ENCODE measurements at regions not wholly inside any gene's neighbourhood (a gene's known extent, or its start where the extent isn't known, plus 50 kb on each side); places are given as distances from the start of the nearest gene placed in this dataset.

GRCh38 chr11:80083531-80083951, 642.7 kb upstream of the TENM4 start:
- no peak for TF ChIP-seq EZH2 (IDR thresholded peaks at IDR 0.05; ENCODE audit: borderline replicate concordance, low read length)
- no peak for TF ChIP-seq CTCF (conservative IDR thresholded peaks at IDR 0.05 in 1 of 2, IDR thresholded peaks at IDR 0.05 in 1 of 2; ENCODE audit: extremely low read depth in 1 of 2, insufficient read depth in 1 of 2, low read depth in 1 of 2, low read length in 2 of 2)

Measured in mammary epithelial cell (primary cell).